OCI-LY1 (cell line): ENCODE measurements at regions not wholly inside any gene's neighbourhood (a gene's known extent, or its start where the extent isn't known, plus 50 kb on each side); places are given as distances from the start of the nearest gene placed in this dataset.

Source experiments
- CTCF ChIP-seq: fragments of 200-600 bp; sonication (generic), shearing (Covaris generic); IDR thresholded peaks from 2 replicates; pipeline ENCODE4 v1.5.1; 2017; ENCODE audit warnings: mild to moderate bottlenecking, antibody characterized with exemption, low read length, moderate library complexity, mixed read lengths
- EZH2 ChIP-seq: fragments of 200-600 bp; sonication (generic), shearing (Covaris generic); IDR thresholded peaks from 2 replicates; pipeline ENCODE4 v1.8.0; 2017; ENCODE audit warnings: borderline replicate concordance, mixed run types, mild to moderate bottlenecking, antibody characterized with exemption, low read length, moderate library complexity, mixed read lengths

GRCh38 chr13:59279028-59279427 lies 884.7 kb downstream of the DIAPH3 start:
- TF ChIP-seq CTCF (no peak), EZH2 (no peak)
